Effector CD8-positive, alpha-beta T cell (primary cell): ENCODE measurements at regions not wholly inside any gene's neighbourhood (a gene's known extent, or its start where the extent isn't known, plus 50 kb on each side); places are given as distances from the start of the nearest gene placed in this dataset.
A peak's percentile ranks its signal among the peaks of the same experiment; 100 is the strongest.
"Not testable (repeated sequence)": the region's sequence is repeated elsewhere in the genome, so short reads cannot be mapped to it uniquely, and the experiment has no call there.

ENCODE experiments used
- DNase-seq: peaks from one replicate; lab custom pipeline; 2025; lab: John Stamatoyannopoulos, UW

GRCh38 chr12:104906695-104907094, 51.4 kb downstream of the SLC41A2 start:
- no peak for DNase-seq

- DNase-seq = not testable (repeated sequence)
Measured at GRCh38 chr12:104905446-104905845, 52.6 kb downstream of the SLC41A2 start.

GRCh38 chr12:104903648-104904423, 54.3 kb downstream of the SLC41A2 start:
- no peak for DNase-seq

- no peak for DNase-seq
Measured at GRCh38 chr12:104902125-104902524, 56.0 kb downstream of the SLC41A2 start.

GRCh38 chr12:104896710-104897109, 61.4 kb downstream of the SLC41A2 start:
- no peak for DNase-seq

- no peak for DNase-seq
Measured at GRCh38 chr12:104896146-104896545, 61.9 kb downstream of the SLC41A2 start.

GRCh38 chr12:104895415-104895814, 62.7 kb downstream of the SLC41A2 start:
- no peak for DNase-seq

- DNase-seq = no peak
Measured at GRCh38 chr12:104890476-104891096, 67.5 kb downstream of the SLC41A2 start.

GRCh38 chr12:104889735-104890134, 68.4 kb downstream of the SLC41A2 start:
- DNase-seq = no peak

- DNase-seq = no peak
Measured at GRCh38 chr12:104888892-104889291, 69.2 kb downstream of the SLC41A2 start.

GRCh38 chr12:104888481-104888880, 69.6 kb downstream of the SLC41A2 start:
- no peak for DNase-seq

- no peak for DNase-seq
Measured at GRCh38 chr12:104887452-104887851, 70.6 kb downstream of the SLC41A2 start.

GRCh38 chr12:104886418-104887401, 71.4 kb downstream of the SLC41A2 start:
- DNase-seq = no peak

GRCh38 chr12:104878858-104879257, 79.2 kb downstream of the SLC41A2 start:
- DNase-seq = not testable (repeated sequence)

GRCh38 chr12:104877103-104877705, 80.9 kb downstream of the SLC41A2 start:
- peak; percentile 4 for DNase-seq

GRCh38 chr12:104873374-104873773, 84.7 kb downstream of the SLC41A2 start:
- DNase-seq = no peak

GRCh38 chr12:104870797-104871196, 87.3 kb downstream of the SLC41A2 start:
- DNase-seq = no peak

- DNase-seq = no peak
Measured at GRCh38 chr12:104866291-104866690, 91.8 kb downstream of the SLC41A2 start.

- no peak for DNase-seq
Measured at GRCh38 chr12:104865080-104865479, 93.0 kb downstream of the SLC41A2 start.

- DNase-seq = no peak
Measured at GRCh38 chr12:104864668-104865067, 93.4 kb downstream of the SLC41A2 start.

- no peak for DNase-seq
Measured at GRCh38 chr12:104863296-104863948, 94.7 kb downstream of the SLC41A2 start.
